HPDE6-E6E7 (cell line): ENCODE measurements at regions not wholly inside any gene's neighbourhood (a gene's known extent, or its start where the extent isn't known, plus 50 kb on each side); places are given as distances from the start of the nearest gene placed in this dataset.

Experiments
- DNase-seq: peaks from one replicate; pipeline ENCODE4 v3.0.0; 2011; ENCODE audit warnings: missing footprints; ENCODE audit errors: extremely low spot score

DNA sequence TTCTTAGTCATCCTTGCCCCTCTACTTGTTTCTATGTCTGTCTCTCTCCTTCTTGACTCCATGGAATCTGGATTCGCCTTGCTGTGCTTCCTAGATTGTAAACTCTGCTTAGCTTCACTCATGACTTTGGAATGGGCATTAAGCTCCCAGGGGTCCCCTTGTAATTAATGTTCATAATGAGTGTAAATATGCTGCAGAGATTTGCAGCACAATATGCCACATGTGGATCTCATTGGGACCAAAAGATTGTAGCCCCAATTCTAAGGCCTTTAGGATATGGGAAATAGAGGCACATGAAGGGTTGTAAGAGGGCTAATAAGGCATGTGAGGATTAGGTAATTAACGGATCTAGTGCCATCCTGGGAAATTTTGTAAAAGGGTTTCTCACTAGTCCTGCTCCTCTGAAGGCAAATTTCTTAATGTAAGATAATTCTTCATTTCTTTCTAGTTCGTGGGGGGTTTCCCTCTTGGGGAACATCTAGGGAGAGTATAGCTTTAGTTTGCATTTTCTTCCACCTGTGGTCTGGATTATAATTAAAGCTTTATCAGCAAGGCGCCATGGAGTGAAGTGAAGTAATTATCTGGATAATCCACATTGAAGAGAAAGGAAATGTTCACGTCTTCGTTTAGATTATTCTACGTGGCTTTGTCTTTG, 659.2 kb upstream of the PLXNA2 start:
- DNase-seq, result no peak

DNA sequence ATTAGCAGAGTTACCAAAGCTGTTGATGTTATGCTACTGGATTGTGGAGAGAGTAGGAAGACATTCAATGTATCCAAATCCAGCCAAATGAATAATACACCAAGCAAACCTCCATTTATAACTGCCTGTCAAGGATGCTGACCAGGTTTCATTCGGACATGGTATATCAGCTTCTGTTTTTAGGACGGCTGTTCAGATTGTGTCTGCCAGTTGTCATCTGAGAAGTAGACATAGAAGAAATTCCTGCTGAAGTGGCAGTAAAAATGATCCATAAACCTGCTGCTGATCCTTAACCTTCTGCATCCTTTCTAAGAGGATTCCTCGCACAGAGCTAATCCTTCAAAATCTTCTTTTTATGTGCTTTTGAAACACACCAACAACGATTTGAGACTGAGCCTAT, 663.6 kb upstream of the PLXNA2 start:
- DNase-seq, result no peak

DNA sequence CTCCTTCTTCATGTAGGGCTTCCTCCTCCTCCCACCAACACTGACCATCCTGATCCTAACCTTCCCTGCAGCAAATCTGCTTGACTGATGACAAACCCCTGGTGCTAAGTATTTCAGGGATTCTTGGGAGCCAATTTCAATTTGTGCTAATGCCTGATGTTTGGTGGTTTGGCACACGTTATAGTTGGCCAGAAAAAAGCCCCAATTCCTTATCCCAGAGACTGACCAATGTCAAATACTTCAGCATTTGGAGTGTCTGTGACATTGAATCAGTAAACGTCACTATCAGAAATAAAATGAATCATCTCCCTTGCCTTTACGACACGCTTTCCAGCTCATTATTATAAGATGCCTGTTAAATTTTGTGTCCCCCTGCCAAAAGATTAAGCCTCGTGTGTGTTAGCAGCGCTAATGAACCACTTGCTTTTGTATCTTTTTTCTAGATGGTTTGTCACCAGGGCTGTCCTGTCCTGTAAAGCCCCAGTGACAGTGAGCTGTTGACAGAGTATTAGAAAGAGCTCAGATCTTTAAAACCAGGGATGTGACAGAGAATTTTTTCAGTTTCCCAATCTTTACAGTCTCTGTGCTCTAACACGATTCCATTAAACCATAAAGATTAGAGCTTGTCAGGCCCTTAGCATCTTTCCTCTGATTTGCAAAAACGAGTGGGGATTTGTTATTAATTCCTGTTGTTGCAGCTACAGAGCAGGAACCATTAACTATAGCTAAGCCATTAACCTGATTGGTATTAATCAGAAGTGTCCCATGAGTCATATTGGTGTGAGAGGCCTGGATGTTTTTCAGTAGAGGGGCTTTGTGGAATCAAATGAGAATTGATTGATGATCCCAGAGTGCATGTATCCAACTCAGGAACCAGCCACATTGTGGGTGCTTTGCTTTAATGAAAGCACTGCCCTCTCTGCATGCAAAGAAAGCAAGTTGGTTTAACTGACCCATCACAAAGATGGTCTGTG, 665.1 kb upstream of the PLXNA2 start:
- DNase-seq, result no peak

DNA sequence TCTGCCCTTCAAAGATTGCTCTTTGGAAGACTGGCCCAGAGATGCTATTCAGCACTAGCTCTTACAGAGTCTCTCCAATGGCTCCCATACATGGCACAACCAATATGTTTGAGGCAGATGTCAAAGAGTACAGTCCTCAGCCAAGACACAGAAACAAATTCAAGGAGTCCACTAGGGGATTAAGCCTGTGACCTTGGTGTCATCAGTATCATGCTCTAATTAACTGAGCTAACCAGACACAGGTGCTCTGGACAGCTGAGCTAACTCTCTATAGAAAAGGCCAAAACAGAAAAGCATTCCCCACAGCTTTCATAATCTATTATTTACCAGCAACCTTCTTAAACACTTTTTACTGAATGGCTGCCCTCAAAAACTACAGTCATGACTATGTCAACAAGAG, 666.0 kb upstream of the PLXNA2 start:
- DNase-seq, result no peak

DNA sequence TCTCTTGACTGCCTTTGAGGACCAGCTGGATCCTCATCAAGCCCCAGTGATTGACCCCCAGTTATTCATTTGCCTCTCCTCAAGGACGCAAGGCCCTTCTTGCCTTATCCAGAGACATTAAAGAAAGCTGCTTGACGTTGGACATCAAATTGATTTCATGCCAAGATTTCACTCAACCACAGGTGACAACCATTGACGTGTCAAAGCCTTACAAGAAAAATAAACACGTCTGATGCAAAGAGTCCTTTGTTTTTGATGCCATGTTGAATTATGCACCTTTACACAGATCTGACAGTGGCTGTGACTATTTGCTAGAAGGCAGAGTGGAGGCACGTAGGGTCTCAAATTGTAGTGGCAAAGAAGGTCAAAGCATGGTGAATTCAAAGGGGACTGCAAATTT, 666.2 kb upstream of the CAMK1G start:
- no peak for DNase-seq

DNA sequence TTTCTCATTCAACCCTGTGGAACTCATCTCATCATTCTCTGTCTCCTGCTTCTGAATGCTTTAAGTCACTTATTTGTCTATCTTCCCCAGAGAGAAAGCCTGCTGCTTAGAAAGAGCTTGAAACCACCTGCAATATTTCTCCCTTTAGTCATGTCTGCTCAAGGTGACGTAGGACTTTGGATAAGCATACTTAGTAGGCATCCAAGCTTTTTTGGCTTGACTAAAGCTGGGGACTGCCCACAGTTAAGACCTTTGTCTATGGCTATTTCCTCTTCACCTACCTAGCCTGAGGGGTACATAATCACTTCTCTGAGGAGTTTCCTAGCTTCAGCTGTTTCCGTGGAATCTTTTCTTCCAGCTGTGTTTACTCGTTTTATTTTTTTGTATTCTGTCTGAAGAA, 665.8 kb upstream of the CAMK1G start:
- DNase-seq, result peak; percentile 21

DNA sequence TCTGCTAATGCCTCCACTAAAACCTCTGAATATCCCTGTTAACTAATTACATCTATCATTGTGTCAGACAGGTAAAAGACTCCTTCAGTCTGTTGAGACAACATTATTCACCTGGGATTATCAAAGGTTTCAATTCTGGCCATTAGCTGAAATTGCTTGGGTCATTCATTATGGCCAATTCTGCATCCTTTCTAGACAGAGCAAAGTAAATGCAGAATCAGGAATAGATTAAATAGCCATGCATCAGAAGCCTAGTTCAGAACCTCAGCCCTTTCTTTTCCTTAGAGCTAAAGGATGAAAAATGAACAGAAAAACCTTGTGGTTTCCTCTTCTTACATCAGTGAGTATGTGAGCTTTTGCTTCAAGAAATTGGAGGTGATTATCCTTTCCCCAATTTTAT, 665.4 kb upstream of the CAMK1G start:
- no peak for DNase-seq

DNA sequence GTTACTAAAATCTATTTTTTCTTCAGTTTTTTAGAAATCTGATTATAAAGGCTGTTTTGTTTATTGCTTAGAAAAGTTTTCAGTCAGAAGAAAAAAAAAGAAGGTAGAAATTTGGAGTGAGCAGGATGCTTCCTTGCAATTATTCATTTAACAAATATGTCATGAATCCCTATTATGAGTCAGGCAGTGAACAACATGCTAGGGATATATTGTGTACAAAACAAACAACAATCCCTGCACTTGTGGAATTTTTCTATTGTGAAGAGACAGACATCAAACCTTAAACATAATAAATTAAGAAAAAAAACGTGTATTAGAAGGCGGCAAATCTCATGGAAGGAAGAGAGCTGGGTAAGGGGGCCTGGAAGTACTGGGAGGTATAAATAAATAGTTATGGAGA, 664.1 kb upstream of the CAMK1G start:
- DNase-seq, result peak; percentile 37

DNA sequence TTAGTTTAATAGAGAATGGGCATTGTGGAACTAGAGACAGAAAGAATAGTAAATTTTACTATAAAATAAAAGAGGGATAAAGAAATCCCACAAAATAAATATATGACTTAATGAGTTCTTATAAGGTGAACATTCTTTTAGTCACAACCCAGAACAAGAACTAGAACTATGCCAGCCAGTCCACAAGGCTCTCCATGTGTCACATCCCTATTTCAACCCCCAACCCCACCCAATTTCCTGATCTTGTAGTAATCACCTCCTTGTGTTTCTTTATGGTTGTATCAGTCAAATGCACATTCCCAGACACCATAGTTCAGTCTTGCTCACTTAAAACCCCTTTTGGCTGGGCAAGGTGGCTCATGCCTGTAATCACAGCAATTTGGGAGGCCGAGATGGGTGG, 662.3 kb upstream of the CAMK1G start:
- no peak for DNase-seq

DNA sequence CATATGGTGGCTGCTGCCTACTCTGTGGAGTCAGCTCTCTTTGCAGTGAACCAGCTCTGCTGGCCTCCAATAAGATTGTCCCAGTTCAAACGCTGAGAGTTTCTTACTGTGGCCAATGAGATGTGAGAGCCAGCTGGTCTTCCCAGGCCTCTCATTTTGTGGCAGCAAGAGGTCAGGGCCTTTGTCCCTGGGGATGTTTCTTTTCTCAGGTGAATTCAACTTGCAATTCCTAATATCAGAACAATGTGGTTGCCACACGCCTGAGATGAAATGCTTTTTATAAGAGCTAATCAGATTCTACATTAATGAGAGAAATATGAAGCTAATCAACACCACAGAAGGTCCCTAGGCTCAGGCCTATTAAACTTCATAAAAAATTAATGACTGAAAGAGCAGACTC, 660.1 kb upstream of the CAMK1G start:
- no peak for DNase-seq

DNA sequence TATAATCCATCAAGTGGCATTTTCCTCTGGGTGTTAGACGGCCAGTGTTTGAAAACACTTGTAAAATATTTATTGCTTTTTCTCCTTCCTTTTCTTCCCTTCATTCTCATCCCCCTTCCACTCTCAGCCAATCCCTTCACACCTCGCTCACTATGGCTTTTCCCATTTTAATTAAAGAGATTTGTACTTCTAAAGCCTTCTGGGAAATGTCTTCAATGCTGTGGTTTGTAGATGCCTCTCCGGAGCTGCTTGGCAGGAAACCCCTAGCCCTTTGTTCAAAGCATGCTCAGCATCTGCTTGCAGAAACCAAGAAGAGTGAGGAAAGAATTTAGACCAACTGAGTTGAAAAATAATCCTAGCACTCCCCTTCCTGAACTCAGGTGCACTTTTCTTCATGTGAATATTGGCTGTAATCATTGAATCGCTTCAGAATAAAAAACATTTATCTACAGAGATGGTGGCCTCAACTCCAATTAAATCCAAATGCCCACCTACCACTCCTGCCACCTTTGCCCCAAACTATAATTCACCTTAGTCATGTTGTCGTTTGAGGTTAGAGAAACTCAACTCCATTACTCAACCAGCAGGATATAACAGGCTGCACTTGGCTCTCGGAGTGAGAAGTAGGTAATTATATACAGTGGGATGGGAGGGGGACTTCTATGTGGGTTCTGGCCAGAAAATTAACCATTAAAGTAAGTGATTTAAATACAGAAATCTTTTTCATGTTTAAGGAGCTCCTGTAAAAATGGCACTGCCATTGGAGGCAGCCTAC, 659.4 kb upstream of the CAMK1G start:
- no peak for DNase-seq

DNA sequence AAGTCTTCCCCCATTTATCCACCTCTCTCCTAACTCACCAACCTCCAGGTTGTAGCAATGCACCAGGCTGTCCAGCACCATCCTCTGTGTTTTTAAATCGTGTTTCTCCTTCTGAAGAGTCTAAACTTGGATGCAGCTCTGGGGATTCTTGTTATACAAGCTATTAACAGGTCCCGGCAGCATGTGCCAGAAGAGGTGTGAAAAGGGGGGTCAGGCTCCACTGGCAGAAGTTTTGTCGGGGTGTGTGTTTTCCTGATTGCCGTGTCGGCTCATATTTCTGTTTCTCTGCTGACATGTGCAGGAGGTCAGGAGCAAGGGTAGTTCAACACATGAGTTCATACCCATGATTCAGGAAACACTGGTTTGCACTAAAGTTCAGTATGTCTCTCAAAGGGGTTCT, 658.6 kb upstream of the CAMK1G start:
- DNase-seq, result no peak

DNA sequence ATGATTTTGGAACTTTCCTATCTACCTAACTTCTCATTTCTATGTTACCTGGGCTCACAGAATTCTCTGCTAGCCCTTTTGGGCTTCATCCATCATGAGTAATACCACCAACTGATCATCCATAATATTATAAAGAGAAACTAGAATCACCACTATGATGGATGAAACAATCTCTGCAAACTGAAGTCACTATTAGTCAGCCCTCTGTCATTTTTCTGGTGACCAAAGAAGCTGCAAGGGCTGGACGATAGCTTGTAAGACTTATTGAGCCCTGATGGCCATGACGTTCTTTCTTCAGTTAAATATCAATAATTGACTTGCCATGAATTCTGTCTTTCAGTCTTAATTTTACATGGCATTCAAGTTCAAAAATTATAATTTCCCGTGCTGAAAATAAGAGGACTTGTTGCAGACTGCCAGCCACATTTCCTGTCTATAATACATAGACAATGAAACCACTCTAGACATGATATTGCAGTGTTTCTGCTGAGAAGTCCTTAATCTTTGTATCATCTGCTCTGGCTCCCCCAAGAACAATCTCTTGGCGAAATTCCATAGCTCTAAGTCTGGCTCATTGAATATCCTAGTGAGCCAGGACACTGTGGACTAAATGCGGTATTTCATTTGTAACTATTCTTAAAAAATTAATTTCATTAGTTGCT, 655.0 kb upstream of the CAMK1G start:
- no peak for DNase-seq

DNA sequence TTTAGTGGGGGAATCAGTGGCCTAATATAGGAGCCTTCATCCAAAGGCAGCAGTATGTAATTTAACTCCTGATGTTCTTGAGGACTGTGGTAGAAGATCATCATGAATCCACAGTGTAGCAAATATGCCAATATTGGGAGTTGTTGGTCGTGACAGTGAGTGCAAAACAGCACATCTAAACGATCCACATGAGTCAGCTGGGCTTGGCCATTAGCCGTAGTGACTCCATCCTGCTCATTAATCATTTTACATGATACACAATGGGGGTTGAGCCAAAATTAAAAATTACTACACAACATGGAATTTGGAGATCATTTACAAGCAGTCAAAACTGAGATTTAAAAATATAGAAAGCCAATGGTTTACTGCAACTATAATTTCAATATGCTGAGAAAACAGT, 653.9 kb upstream of the CAMK1G start:
- DNase-seq, result no peak

DNA sequence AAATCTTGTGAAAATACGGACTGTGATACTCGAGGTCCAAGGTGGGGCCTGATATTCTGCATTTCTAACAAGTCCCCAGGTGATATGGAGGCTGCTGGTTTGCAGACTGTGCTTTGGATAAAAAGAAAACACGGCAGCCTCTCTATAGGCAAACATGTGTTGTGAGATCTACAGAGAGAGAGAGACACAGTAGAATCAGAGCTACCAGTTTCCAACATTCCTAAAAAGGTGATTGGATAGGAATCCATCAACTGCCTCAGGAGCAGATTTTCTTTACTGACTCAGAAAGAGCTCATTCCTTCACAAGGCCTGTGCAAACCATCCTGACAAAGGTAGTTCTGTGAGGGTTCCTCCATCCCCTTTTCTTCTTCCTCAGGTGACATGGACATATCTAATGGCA, 651.6 kb upstream of the CAMK1G start:
- DNase-seq, result no peak

DNA sequence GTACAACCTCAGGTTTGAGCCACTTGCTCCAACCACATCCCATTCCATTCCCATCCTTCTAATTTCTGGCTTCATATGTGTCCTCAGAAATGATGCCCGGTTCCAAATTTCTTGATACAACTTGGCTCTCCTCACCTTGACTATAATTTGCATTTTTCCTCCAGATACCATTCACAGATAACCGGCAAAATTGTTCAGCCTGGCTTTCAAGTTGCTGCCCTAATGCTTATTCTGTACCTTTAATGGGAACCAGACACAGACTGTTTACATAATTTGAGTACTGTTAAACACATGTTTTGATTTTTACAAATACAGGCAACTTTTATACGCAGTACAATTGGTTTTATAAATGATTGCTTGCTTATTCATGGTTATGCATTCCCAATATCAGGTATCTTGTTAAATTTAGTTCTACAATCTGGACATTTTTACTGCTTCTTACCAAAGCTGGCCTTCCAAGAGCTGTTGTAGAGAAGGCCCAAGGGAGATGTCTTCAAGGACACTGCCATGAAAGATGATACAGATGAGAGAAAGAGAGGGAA, 649.5 kb upstream of the CAMK1G start:
- no peak for DNase-seq

DNA sequence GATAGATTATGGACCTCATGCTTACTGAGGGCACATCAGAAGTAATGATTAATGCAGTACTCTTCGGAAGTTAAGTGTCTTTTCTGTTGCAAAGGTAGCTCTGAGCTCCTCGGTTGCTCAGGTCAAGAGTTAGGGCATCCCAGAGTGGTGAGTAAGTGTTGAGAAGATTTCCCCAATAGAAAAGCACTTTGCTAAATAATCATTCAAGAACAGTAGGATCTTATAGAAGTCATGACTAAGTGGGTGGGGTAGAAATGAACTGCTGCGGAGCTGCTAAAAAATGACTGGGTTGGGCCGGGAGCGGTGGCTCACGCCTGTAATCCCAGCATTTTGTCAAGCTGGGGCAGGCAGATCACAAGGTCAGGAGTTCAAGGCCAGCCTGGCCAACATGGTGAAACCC, 648.6 kb upstream of the CAMK1G start:
- DNase-seq, result peak; percentile 11

DNA sequence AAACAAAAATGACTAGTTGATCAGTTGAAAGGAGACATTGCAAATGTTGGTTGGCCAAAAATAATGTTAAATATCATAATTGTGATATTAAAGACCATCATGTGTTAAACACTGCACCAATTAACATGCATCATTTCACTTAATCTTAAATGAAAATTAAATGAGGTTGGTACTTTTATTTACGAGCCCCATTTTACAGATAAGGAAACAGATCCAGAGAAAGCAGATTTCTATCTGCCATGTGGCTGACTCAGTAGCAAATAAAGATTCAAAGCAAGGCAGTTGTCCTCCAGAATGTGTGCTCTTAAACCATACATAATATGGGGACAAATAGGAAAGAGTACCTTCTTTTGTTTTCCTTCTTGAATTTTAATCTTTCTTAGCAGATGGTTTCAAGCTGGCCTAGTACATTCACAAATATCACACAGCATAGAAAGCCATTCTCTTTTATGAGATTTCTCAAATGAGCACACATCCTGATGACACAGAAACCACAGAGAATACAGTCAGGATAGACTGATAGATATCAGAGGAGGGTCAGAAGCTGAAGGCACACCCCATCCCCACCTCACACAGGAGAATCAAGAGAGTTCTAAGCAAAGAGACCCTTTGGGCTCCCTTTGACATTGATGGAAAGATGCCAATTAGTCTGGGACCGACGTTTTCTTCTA, 647.9 kb upstream of the CAMK1G start:
- no peak for DNase-seq

DNA sequence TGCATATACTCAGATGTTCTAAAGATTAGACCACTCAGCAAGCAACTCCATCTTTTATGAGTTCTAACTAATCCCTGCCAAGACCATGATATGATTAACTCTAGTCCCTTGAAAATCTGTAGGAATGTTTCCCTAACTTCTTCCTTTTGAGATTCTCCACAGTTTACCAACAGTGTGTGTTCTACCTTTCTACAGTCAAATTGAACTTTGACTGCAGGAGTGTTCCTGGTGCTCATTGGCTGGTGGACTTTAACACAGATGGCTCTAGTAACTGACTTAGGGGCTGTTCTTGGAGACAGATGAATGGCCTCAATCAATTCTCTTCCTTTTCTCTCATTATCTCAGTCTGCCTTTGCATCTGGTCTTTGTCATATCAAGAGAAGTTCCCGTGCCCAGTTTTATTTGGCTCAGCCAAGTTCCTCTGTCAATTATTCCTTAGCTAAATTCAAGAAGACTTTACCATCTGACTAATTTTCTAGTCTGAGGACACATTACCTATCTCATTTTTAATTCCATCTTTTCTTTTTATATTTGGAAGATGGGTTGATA, 643.9 kb upstream of the CAMK1G start:
- DNase-seq, result no peak

DNA sequence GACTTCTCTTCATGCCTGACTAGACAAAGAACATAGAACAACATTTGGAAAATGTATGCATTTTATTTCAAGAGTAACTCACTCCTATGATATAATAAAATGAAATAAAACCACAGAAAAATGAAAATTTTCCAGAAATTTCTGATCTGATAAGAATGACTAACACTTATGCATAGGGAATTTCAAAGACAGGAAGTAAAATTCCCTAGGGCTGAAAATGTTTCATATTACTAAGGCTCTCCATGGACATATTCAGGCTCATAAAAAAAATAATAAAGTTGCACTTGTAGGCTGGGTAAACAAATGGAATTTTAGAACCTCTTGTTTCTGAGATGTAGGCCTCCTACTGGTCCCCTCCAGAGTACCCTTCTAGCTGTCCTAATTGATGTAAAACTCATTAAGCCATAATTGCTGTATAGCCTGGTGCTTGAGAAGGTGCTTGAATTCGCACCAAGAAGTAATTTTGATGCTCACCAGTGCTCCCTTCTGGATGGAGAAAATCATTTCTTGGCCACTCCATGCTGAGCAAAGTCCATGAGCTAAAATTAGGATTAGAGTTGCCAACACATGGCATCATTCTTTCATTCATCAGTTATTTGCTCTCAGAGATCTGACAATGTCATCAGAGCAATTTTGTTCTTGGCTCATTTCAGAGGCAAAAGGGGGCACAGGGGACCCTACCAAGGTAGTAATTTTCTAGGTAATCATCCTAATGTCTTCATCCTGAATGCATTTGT, 641.0 kb upstream of the CAMK1G start:
- no peak for DNase-seq
